Thyroid gland (tissue), 4 donors: ENCODE measurements at regions not wholly inside any gene's neighbourhood (a gene's known extent, or its start where the extent isn't known, plus 50 kb on each side); places are given as distances from the start of the nearest gene placed in this dataset.

Source experiments
- CTCF ChIP-seq, 6 experiments: fragments of 200-600 bp in 3 of 6; fragments of 450-650 bp in 3 of 6; sonication (generic) in 3 of 6; IDR thresholded peaks; one replicate each; pipeline ENCODE4 v1.5.1; 2016 to 2019; ENCODE audit warnings: antibody characterized with exemption in 6 of 6, mild to moderate bottlenecking in 2 of 6, inconsistent platforms in 1 of 6, moderate library complexity in 1 of 6
- POLR2A ChIP-seq, 2 donors: fragments of 450-650 bp; IDR thresholded peaks; one replicate each; pipeline ENCODE4 v1.6.1; 2017; ENCODE audit warnings: antibody characterized with exemption in 2 of 2, mild to moderate bottlenecking in 2 of 2, moderate library complexity in 1 of 2

- no peak for TF ChIP-seq CTCF (IDR thresholded peaks at IDR 0.05)
- no peak for TF ChIP-seq POLR2A (IDR thresholded peaks at IDR 0.05)
Observed at GRCh38 chr13:39149896-39150295, 111.6 kb downstream of the NHLRC3 start.
